ENCODE measurements at regions not wholly inside any gene's neighbourhood (a gene's known extent, or its start where the extent isn't known, plus 50 kb on each side); places are given as distances from the start of the nearest gene placed in this dataset.

DNA sequence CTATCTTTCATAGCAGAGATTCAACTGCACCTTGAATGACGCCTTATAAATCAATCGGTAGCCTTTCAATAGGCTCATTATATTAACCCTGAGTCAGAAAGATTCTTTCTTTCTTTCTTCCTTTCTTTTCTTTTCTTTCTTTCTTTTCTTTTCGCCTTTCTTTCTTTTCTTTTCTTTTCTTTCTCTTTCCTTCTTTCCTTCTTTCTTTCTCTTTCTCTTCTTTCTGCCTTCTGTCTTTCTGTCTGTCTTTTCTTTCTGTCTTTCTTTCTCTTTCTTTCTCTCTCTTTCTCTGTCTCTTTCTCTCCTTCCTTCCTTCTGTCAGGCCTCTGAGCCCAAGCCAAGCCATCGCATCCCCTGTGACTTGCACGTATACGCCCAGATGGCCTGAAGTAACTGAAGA lies 86.0 kb upstream of the CLINT1 start:
- TF ChIP-seq EP300 (IDR thresholded peaks at IDR 0.05; ENCODE audit: borderline replicate concordance in 1 of 2, control insufficient read depth in 1 of 2, low read depth in 2 of 2, low read length in 2 of 2) (no peak), NR2C2 (IDR thresholded peaks at IDR 0.05; ENCODE audit: borderline replicate concordance, control insufficient read depth, insufficient read length, low read depth) (no peak)
